ENCODE measurements at regions not wholly inside any gene's neighbourhood (a gene's known extent, or its start where the extent isn't known, plus 50 kb on each side); places are given as distances from the start of the nearest gene placed in this dataset.
"Not testable (repeated sequence)": the region's sequence is repeated elsewhere in the genome, so short reads cannot be mapped to it uniquely, and the experiment has no call there.

GRCh38 chr1:228669242-228669585, 66.1 kb upstream of the RHOU start:
- H3K4me3 ChIP-seq: no peak overlapping the region
- H3K36me3 ChIP-seq: no peaks in the 10 kb centered on the region
- peaks cover 0 to 9% (median 2%) of the 10 kb centered on the region in 12 donors for H3K4me1 ChIP-seq
- ATAC-seq: peak in 2 of 4 donors; percentile 43 to 88
- H3K27ac ChIP-seq: no peak overlapping the region
- H3K9me3 ChIP-seq: no peaks in the 10 kb centered on the region
- 84 to 90% (median 86%) methylated on average over 1 of the region's 1 CpG for WGBS, 4 donors
- peaks cover 0 to 3% (median 0%) of the 10 kb centered on the region in 9 donors for H3K27me3 ChIP-seq
- intact Hi-C loops (cut with DNase I): loop anchor here in 4 of 10 donors (2.0 to 10.0 kb wide), 4 partner anchors 486 to 558 kb away; no protein-coding TSS in a partner anchor
- peak in 1 of 5 donors; percentile 45 for DNase-seq
- no peak for TF ChIP-seq POLR2A (IDR thresholded peaks at IDR 0.05)
- TF ChIP-seq CTCF (IDR thresholded peaks at IDR 0.05): no peak

DNA sequence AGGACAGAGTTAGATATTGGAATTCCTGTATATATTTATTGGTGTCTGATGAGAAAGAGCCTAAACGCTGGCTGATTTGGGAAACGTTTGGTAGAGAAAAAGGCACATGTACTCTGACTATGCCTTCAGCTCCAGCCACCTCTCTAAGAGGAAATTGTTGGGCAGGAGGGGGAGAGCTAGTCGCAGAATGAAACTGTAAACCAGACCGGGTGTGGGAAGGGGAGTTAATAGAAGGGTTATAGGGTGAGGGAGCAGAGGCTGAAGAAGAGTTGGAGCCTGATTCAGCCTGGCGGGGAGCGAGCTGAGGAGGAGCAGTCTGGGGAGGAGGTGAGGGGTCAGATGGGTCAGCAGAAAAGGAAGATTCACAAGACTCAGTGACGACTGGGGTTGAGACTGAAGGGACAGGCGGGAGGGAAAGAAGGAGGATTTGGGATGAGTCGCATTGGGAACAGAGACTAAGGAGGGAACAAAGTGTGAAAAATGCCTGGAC, 54.2 kb upstream of the RHOU start:
- H3K4me1 ChIP-seq: peaks cover 0 to 22% (median 5%) of the 10 kb centered on the region in 12 donors
- WGBS, 4 donors: 62 to 69% (median 64%) methylated on average over 9 of the region's 9 CpGs
- not testable (repeated sequence) for DNase-seq, ATAC-seq, H3K27me3 ChIP-seq, H3K9me3 ChIP-seq, H3K4me3 ChIP-seq, H3K36me3 ChIP-seq, H3K27ac ChIP-seq
- intact Hi-C loops (cut with DNase I): loop anchor here in 1 of 10 donors (10.0 kb wide), 1 partner anchor 474 kb away; no protein-coding TSS in a partner anchor

GRCh38 chr1:228683428-228683827, 51.9 kb upstream of the RHOU start:
- intact Hi-C loops (cut with DNase I): loop anchor here in 1 of 10 donors (10.0 kb wide), 1 partner anchor 471 kb away; no protein-coding TSS in a partner anchor
- Histone ChIP-seq H3K27ac (no peak overlapping the region), H3K36me3 (no peaks in the 10 kb centered on the region), H3K9me3 (no peaks in the 10 kb centered on the region), H3K4me1 (peaks cover 0 to 22% (median 5%) of the 10 kb centered on the region in 12 donors), H3K27me3 (peaks cover 0 to 3% (median 0%) of the 10 kb centered on the region in 9 donors), H3K4me3 (no peak overlapping the region)
- no peak for ATAC-seq
- TF ChIP-seq CTCF (IDR thresholded peaks at IDR 0.05) (no peak), POLR2A (IDR thresholded peaks at IDR 0.05) (no peak)
- 88 to 92% (median 91%) methylated on average over 3 of the region's 3 CpGs for whole genome bisulfite sequencing, 4 donors
- no peak for DNase-seq

- intact Hi-C loops (cut with DNase I): loop anchor here in 1 of 10 donors (10.0 kb wide), 1 partner anchor 470 kb away; no protein-coding TSS in a partner anchor
- H3K27me3 ChIP-seq: peaks cover 0 to 3% (median 0%) of the 10 kb centered on the region in 9 donors
- H3K4me1 ChIP-seq: peaks cover 0 to 22% (median 5%) of the 10 kb centered on the region in 12 donors
- ATAC-seq (peak in 3 of 4 donors; percentile 42 to 66 (median 62)), DNase-seq (no peak)
- 42 to 51% (median 46%) methylated on average over 7 of the region's 7 CpGs for WGBS, 4 donors
- peak overlapping the region in 2 of 12 donors; percentile 6 to 19 for H3K4me3 ChIP-seq
- TF ChIP-seq POLR2A (IDR thresholded peaks at IDR 0.05): no peak
- no peak for TF ChIP-seq CTCF (IDR thresholded peaks at IDR 0.05)
- no peaks in the 10 kb centered on the region for H3K9me3 ChIP-seq
- no peaks in the 10 kb centered on the region for H3K36me3 ChIP-seq
- peak overlapping the region in 6 of 12 donors; percentile 10 to 83 (median 18) for H3K27ac ChIP-seq
Measured at GRCh38 chr1:228684607-228685006, 50.7 kb upstream of the RHOU start.
